NCI-H524 treated with DMSO at 0.1 percent for 48 hours (cell line): ENCODE measurements at regions not wholly inside any gene's neighbourhood (a gene's known extent, or its start where the extent isn't known, plus 50 kb on each side); places are given as distances from the start of the nearest gene placed in this dataset.
A peak's percentile ranks its signal among the peaks of the same experiment; 100 is the strongest.

Source experiments
- DNase-seq: peaks from one replicate; lab custom pipeline; 2025; lab: John Stamatoyannopoulos, UW

GRCh38 chr3:76812649-76813242 lies 227.2 kb upstream of the ROBO2 start:
- DNase-seq = no peak

GRCh38 chr3:76815561-76815960 lies 224.3 kb upstream of the ROBO2 start:
- no peak for DNase-seq

DNA sequence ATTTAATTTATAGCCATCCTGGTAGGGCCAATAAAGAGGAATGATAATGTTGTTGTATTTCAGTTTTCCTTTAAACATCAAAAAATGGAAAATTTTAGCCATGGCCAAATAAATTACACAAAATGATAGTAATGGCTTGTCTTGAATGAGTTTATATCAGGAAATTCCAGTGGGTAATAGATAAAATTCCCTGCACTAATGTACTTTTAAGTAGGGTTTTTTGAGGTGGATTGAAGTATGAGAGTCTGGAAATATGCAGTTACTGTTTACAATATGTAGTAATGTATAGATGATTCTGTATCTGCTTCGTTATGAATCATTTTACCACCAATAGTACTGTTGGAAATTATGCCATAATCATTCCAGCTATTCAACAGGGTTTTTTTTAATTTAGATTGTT lies 219.4 kb upstream of the ROBO2 start:
- DNase-seq = no peak

- no peak for DNase-seq
These were observed 215.2 kb upstream of the ROBO2 start for GRCh38 chr3:76824658-76825240.

- no peak for DNase-seq
These were observed 213.0 kb upstream of the ROBO2 start for GRCh38 chr3:76826861-76827260.

GRCh38 chr3:76827701-76828226 lies 212.1 kb upstream of the ROBO2 start:
- DNase-seq = no peak

DNA sequence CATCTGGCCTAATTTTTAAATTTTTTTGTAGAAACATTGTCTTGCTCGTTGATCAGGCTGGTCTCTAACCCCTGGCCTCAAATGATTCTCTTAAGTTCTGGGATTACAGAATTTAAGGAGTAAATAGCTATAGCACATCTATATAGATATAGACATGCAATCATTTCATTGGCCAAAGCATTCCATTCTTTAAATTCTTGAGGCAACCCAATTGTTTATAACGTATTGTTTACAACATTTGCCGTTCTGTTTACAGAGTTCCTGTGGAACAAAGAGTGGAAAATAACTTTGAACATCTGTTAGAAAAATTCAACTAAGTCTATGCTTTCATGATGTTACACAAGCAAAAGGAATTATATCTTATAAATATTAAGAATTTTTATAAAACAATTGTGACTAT lies 205.2 kb upstream of the ROBO2 start:
- DNase-seq = no peak

GRCh38 chr3:76841747-76842146 lies 198.2 kb upstream of the ROBO2 start:
- DNase-seq = no peak

DNA sequence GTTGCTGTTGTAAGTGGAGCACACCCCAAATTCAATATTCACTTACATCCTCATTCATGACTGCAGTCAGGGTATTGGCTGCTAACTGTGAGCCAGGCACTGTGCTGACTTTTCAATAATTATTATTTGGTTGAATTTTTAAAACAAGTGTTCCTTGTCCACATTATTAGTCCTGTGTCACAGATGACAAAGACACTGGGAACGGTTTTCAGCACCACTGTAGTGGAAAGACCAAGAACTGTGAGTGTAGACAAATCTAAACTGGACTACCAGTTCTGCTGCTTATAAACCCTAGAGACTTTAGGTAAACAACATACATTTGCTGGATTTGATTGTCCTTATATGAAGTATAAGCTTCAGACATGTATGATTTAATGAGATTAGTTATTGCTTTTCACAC lies 197.7 kb upstream of the ROBO2 start:
- DNase-seq = no peak

DNA sequence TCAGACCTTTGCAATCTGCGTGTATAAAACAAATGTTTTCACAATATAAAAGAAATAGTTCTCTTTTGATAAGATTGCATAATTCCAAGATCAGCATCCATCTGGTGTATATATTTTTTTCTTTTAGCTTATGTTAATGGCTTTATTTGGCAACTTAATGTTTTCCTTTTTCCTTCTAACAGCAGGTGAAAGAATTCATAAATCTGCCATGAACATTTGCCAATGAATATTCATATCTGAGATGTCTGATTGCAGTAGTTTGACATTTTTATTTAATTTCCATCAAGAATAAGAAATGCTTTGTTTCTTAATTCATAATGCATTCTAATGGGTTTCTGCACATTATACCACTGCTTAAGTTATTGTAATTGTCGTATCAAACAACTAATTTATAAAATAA lies 184.4 kb upstream of the ROBO2 start:
- DNase-seq = no peak

GRCh38 chr3:76859596-76859995 lies 180.3 kb upstream of the ROBO2 start:
- no peak for DNase-seq

- no peak for DNase-seq
These were observed 175.5 kb upstream of the ROBO2 start for GRCh38 chr3:76864355-76864754.

- DNase-seq = peak; percentile 95
These were observed 173.0 kb upstream of the ROBO2 start for GRCh38 chr3:76866729-76867408.

DNA sequence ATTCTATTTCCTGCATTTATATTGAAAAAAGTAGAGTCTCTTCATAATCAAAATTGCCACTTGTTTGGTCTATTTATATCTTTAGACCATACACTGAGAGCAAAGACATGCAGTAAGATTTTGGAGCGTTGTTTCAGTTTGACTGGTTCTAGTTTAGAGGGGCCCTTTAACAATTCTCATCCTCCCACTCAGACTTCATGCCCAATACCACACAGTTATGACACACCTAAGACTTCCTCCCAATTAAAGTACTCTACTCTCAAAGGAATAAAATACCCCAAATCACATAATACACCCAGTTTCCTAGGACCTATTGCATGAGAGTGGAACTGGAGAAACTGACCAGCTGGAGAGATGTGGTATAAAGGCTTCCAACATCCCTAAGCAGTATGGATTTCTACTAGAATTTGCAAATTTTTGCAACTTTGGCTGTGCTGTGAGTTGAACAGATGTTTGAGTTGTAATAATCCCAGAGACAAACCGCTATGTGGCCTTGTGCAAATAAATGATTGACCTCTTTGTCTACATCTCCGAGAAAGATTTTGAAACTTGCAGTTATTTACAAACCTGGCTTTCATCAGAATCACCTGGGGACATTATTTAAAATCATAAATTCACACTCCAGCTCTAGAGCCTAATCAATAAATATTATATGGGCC lies 170.0 kb upstream of the ROBO2 start:
- no peak for DNase-seq

DNA sequence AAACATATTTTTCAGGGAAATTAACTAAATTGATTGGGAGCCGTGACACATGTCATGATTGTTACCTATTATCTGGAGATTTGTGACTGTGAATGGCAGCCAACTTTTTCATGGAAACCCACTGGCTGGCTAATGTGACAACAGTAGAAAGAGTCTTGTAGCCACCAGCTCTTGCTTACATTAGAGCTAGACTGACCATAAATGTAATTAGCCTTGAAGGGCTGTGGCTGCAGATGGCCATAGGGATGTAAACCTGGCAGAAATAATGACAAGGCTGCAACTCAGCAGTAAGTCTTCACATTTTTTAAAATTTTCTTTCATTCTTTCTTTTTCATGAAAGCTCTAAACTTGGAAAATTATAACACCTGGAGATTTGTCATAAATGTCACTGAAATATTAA lies 168.2 kb upstream of the ROBO2 start:
- no peak for DNase-seq

DNA sequence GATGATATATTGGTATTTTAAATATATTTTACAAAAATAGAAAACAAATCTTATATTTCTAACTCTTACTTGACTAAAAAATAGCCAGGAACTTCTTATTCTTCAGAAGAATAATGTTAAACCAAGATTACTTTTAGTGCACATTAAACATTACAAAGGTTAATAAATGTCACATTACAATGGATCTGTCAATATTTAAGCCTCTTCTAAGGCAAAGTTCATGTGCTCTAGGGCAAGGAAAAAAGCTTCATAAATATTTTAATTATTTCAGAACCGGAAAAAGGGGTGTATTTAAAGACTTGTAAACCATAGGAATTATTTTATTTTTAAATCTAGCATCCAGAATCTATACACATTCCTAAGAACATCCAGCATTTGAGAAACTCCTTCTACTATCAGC lies 166.9 kb upstream of the ROBO2 start:
- no peak for DNase-seq

- no peak for DNase-seq
These were observed 166.2 kb upstream of the ROBO2 start for GRCh38 chr3:76873532-76874242.

- no peak for DNase-seq
These were observed 159.9 kb upstream of the ROBO2 start for GRCh38 chr3:76879959-76880358.

GRCh38 chr3:76886761-76887500 lies 153.0 kb upstream of the ROBO2 start:
- no peak for DNase-seq

DNA sequence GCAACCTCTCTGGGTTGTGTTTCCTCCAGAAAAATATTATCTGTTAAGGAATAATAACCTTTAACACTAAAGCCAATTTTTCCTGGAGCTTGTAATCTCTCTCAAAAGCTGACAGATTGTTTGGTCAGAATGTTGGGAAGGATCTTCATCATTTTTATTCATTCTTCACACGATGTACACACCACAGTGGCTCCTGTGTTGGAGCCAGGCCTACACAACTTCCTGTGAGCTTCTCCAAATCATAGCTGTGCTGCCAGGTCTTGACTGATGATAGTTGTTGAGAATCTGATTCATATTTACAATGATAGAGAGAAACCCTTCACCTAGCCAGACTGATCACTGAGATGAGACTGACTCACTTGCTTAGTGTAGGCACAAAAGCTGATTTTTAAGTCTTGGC lies 151.0 kb upstream of the ROBO2 start:
- DNase-seq = no peak

DNA sequence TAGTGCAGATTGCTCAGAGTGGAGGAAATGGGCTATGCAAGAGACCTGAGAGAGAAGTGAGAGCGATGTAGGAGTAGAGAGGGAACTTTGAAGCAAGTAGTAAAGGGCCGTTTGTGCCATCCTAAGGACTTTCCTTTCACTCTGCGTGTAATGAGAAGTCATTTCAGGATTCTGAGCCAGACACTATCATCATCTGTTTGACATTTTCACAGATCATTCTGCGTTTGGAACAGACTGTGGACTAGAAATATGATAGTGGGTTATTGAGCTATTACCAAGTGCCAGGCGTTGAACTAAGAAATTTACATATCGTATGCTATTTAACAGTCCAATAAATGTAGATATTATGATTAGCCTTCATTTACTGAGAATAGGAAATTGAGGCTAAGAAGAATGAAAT lies 150.0 kb upstream of the ROBO2 start:
- no peak for DNase-seq

DNA sequence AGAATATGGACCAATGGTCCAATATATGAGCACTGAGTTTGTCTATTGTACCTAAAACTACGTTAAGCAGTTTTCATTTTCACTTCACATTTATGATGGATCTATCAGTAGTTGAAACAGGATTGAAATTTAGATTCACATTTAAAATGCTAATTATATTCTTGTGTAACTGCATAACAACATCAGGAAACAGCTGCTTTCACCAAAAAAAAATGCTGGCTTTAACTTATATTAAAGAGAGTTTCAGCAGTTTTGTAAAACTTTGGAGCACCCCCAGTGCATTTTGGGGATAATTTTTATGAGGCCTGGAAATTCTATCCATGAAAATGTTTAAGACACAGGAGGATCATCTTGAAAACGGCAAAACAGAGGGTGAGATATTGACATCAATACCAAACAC lies 142.8 kb upstream of the ROBO2 start:
- no peak for DNase-seq
